Spleen (tissue), 11 donors: ENCODE measurements at regions not wholly inside any gene's neighbourhood (a gene's known extent, or its start where the extent isn't known, plus 50 kb on each side); places are given as distances from the start of the nearest gene placed in this dataset.

Experiments used
- DNase-seq: peaks from one replicate; pipeline ENCODE4 v3.0.0-alpha.2; 2020
- H3K27ac ChIP-seq, 8 donors: fragments of 200-600 bp; sonication (generic) in 7 of 8; 1 replicate in 4 of 8; 2 replicates in 4 of 8; pipeline versions ENCODE4 v1.5.0 to v1.8.0; 2016 to 2021; ENCODE audit warnings: inconsistent platforms in 4 of 8, mild to moderate bottlenecking in 4 of 8, moderate library complexity in 1 of 8
- H3K27me3 ChIP-seq, 7 donors: fragments of 200-600 bp; sonication (generic) in 6 of 7; replicated peaks in 1 of 7; 1 replicate in 4 of 7; 2 replicates in 3 of 7; pipeline versions ENCODE4 v1.5.0 to v1.8.0; 2016 to 2021; ENCODE audit warnings: inconsistent platforms in 3 of 7, mild to moderate bottlenecking in 1 of 7
- H3K36me3 ChIP-seq, 6 donors: fragments of 200-600 bp; sonication (generic) in 5 of 6; 1 replicate in 4 of 6; 2 replicates in 2 of 6; pipeline versions ENCODE4 v1.5.0 to v1.8.0; 2016 to 2021; ENCODE audit warnings: inconsistent platforms in 2 of 6
- H3K4me1 ChIP-seq, 6 donors: fragments of 200-600 bp; sonication (generic) in 5 of 6; 1 replicate in 3 of 6; 2 replicates in 3 of 6; pipeline versions ENCODE4 v1.5.0 to v1.8.0; 2016 to 2021; ENCODE audit warnings: inconsistent platforms in 3 of 6
- H3K4me3 ChIP-seq, 8 donors: fragments of 200-600 bp; sonication (generic) in 7 of 8; 1 replicate in 4 of 8; 2 replicates in 4 of 8; pipeline versions ENCODE4 v1.5.0 to v1.8.0; 2016 to 2021; ENCODE audit warnings: inconsistent platforms in 4 of 8, mild to moderate bottlenecking in 4 of 8, moderate library complexity in 2 of 8
- H3K9me3 ChIP-seq, 8 donors: fragments of 200-600 bp; sonication (generic) in 7 of 8; 1 replicate in 4 of 8; 2 replicates in 4 of 8; pipeline versions ENCODE4 v1.5.0 to v1.8.0; 2016 to 2021; ENCODE audit warnings: inconsistent platforms in 4 of 8
- CTCF ChIP-seq, 11 experiments: fragments of 200-600 bp in 7 of 11; fragments of 450-650 bp in 4 of 11; sonication (generic) in 4 of 11; IDR thresholded peaks in 8 of 11; conservative IDR thresholded peaks in 3 of 11; 1 replicate in 7 of 11; 2 replicates in 4 of 11; pipeline versions ENCODE4 v1.4.0 to v1.8.0; 2016 to 2021; ENCODE audit warnings: antibody characterized with exemption in 11 of 11, inconsistent platforms in 4 of 11, mild to moderate bottlenecking in 1 of 11
- POLR2A ChIP-seq, 3 donors: fragments of 450-650 bp; IDR thresholded peaks; one replicate each; pipeline ENCODE4 v1.5.1; 2017; ENCODE audit warnings: antibody characterized with exemption in 3 of 3, mild to moderate bottlenecking in 1 of 3
- POLR2AphosphoS5 ChIP-seq, 3 donors: sonication (generic); formaldehyde crosslinking; IDR thresholded peaks; one replicate each; pipeline ENCODE4 v1.5.1; 2017; ENCODE audit warnings: antibody characterized with exemption in 3 of 3
- WGBS, 5 donors: extraction: QIAGEN DNeasy Blood & Tissue Kit in 3 of 5; methylation state at CpG; one replicate each; pipeline versions ENCODE4 v1.1.5 to v1.1.7; 2013 to 2018; 5-methylcytosine and 5-hydroxymethylcytosine counted together
- intact Hi-C: fragments of 100-400 bp; cut with DNase I; formaldehyde crosslinking; loops from one replicate; pipeline ENCODE4 v1.15.0; 2023; ENCODE audit warnings: low total_unique reads
- donor health status: healthy with polysubstance abuse.
- donor health status: DM: no; HTN: no; CAD: no; lungs with moderate emphysema.
- donor health status: DM: no; HTN: no; CAD: no.
- donor health status: Bipolar disorder and iron deficiency.
- donor health status: healthy.
- donor health status: DM: no; HTN: no; CAD: no.
- donor health status: DM: yes; HTN: yes; CAD: no.

DNA sequence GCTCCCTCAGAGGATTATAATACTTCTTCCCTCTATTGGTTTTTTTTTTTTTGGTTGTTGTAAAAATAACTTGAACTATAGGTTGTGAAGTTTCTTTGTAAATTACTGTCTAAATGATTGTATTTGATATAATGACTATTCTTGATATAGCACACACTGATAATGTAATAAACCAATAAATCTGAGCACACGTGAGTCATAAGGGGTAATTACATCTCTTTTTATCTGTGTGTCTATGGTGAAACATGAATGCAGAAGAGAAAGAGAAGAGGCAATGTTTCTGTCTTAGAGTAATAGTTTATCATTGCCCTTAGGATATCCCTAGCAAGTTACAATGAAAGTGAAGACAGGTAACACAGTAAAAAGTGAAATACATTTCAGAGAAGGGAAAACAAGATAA lies 64.1 kb upstream of the RAPGEF4 start:
- 72 to 94% (median 88%) methylated on average over 1 of the region's 1 CpG for WGBS, 5 donors
- no peak for DNase-seq
- no peak overlapping the region for H3K4me3 ChIP-seq
- TF ChIP-seq POLR2AphosphoS5 (IDR thresholded peaks at IDR 0.05) (no peak), POLR2A (IDR thresholded peaks at IDR 0.05) (no peak)
- H3K27me3 ChIP-seq = peaks cover 0 to 9% (median 0%) of the 10 kb centered on the region in 7 donors
- H3K27ac ChIP-seq = no peak overlapping the region
- H3K4me1 ChIP-seq = peaks cover 0 to 7% (median 0%) of the 10 kb centered on the region in 6 donors
- no peaks in the 10 kb centered on the region for H3K36me3 ChIP-seq
- intact Hi-C loops = no loop called here
- peaks cover 0 to 14% (median 3%) of the 10 kb centered on the region in 8 donors for H3K9me3 ChIP-seq

DNA sequence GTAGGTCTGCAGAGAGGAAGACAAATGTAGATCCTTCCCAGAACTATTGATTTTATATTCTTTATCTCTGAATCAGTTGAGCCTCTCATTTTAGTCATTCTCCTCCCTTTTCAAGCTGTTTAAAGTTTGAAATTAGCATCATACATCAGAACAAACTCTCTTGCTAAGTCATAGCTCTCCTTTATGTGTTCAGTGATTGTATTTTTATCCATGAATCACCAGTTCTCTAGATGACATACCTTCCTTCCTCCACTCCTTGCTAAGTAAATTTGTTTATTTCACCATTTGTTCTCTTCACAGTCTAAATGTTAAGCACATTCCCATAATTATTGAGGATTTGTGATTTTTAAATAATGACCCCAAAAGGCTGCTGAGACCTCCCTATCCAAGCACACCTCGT lies 63.5 kb upstream of the RAPGEF4 start:
- Histone ChIP-seq H3K27me3 (peaks cover 0 to 9% (median 0%) of the 10 kb centered on the region in 7 donors), H3K27ac (no peak overlapping the region), H3K36me3 (no peaks in the 10 kb centered on the region), H3K4me1 (peaks cover 0 to 7% (median 0%) of the 10 kb centered on the region in 6 donors), H3K9me3 (peaks cover 0 to 8% (median 0%) of the 10 kb centered on the region in 8 donors), H3K4me3 (no peak overlapping the region)
- WGBS, 5 donors = 69 to 81% (median 74%) methylated on average over 1 of the region's 1 CpG
- intact Hi-C loops = no loop called here
- DNase-seq = no peak
- TF ChIP-seq CTCF (IDR thresholded peaks at IDR 0.05 in 8 of 11, conservative IDR thresholded peaks at IDR 0.05 in 3 of 11) (no peak), POLR2A (IDR thresholded peaks at IDR 0.05) (no peak), POLR2AphosphoS5 (IDR thresholded peaks at IDR 0.05) (no peak)

- no peak for TF ChIP-seq POLR2A (IDR thresholded peaks at IDR 0.05)
- H3K27me3 ChIP-seq = peaks cover 0 to 9% (median 0%) of the 10 kb centered on the region in 7 donors
- WGBS, 5 donors = 74 to 84% (median 81%) methylated on average over 6 of the region's 6 CpGs
- H3K36me3 ChIP-seq = no peaks in the 10 kb centered on the region
- intact Hi-C loops = no loop called here
- no peak for DNase-seq
- H3K27ac ChIP-seq = no peak overlapping the region
- H3K4me1 ChIP-seq = peaks cover 0 to 7% (median 0%) of the 10 kb centered on the region in 6 donors
- peaks cover 0 to 8% (median 0%) of the 10 kb centered on the region in 8 donors for H3K9me3 ChIP-seq
- H3K4me3 ChIP-seq = no peak overlapping the region
Observed at GRCh38 chr2:172673056-172673683, 62.5 kb upstream of the RAPGEF4 start.

DNA sequence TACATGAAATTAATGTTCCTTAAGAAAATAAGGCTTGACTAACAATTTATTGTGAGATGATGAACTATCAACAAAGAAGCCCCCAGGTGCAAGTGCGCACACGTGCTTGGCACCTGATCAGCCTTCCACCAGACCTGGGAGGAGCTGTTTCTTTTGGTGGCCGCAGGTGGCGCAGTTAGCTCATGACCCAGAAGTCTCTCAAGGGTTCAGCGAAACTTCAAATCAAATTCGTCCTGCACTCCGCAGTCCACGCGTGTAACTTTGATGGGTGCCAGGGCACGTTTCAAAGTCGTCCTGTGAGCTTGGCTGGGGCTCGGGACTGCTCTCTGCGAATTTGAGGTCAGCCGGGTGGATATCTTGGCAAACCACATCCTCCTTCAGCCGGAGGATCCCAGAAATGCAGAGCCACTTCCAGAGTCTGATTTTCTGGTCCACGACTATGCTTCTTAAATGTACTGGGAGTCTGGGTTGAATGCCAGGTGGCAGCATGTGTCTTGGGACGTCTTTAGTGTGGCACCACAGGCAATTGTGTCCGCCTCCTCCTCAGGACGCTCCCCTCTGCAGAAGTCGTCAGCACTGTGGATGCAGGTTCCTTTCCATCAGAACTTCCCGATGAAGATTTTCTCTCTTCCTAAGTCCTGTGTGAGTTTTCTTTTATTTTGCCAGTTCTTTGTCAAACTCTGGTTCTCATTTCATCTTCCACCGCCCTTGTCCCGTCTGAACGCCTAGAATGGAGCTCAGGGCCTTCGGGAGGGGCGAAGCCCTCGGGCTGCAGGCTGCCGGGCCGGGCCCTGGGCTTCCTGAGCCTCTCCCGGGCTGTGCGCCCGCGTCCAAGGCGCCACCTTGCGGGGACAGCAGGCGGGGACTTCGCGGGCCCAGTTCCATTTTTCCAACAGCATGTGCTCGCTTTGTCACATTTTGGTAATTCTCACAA lies 61.3 kb upstream of the RAPGEF4 start:
- Histone ChIP-seq H3K4me3 (peak overlapping the region in 4 of 8 donors; percentile 2 to 18 (median 10)), H3K27me3 (peaks cover 0 to 9% (median 0%) of the 10 kb centered on the region in 7 donors), H3K9me3 (peaks cover 0 to 8% (median 0%) of the 10 kb centered on the region in 8 donors), H3K36me3 (no peaks in the 10 kb centered on the region), H3K4me1 (peaks cover 0 to 7% (median 0%) of the 10 kb centered on the region in 6 donors), H3K27ac (no peak overlapping the region)
- 41 to 62% (median 54%) methylated on average over 39 of the region's 39 CpGs for WGBS, 5 donors
- intact Hi-C loops = no loop called here
- DNase-seq = peak; percentile 73
- TF ChIP-seq POLR2AphosphoS5 (IDR thresholded peaks at IDR 0.05) (peak in 2 of 3 donors; percentile 11 to 30), POLR2A (IDR thresholded peaks at IDR 0.05) (no peak), CTCF (IDR thresholded peaks at IDR 0.05 in 8 of 11, conservative IDR thresholded peaks at IDR 0.05 in 3 of 11) (peak in 9 of 11 experiments; percentile 33 to 73 (median 51))

- Histone ChIP-seq H3K36me3 (no peaks in the 10 kb centered on the region), H3K4me1 (peaks cover 0 to 7% (median 0%) of the 10 kb centered on the region in 6 donors), H3K27me3 (peaks cover 0 to 9% (median 0%) of the 10 kb centered on the region in 7 donors), H3K9me3 (peaks cover 0 to 8% (median 0%) of the 10 kb centered on the region in 8 donors), H3K27ac (no peak overlapping the region), H3K4me3 (no peak overlapping the region)
- TF ChIP-seq POLR2A (IDR thresholded peaks at IDR 0.05) = no peak
- peak in 2 of 11 experiments; percentile 8 to 10 for TF ChIP-seq CTCF (IDR thresholded peaks at IDR 0.05 in 8 of 11, conservative IDR thresholded peaks at IDR 0.05 in 3 of 11)
- no peak for DNase-seq
- intact Hi-C loops = no loop called here
- 59 to 74% (median 70%) methylated on average over 3 of the region's 3 CpGs for WGBS, 5 donors
Observed at GRCh38 chr2:172674968-172675303, 60.7 kb upstream of the RAPGEF4 start.
